Dedifferentiated amniotic fluid mesenchymal stem cell (primary cell): ENCODE measurements at regions not wholly inside any gene's neighbourhood (a gene's known extent, or its start where the extent isn't known, plus 50 kb on each side); places are given as distances from the start of the nearest gene placed in this dataset.
"Not testable (repeated sequence)": the region's sequence is repeated elsewhere in the genome, so short reads cannot be mapped to it uniquely, and the experiment has no call there.

ENCODE experiments used
- DNase-seq: peaks from one replicate; pipeline ENCODE4 v3.0.0-alpha.2; 2016; ENCODE audit errors: extremely low spot score

DNA sequence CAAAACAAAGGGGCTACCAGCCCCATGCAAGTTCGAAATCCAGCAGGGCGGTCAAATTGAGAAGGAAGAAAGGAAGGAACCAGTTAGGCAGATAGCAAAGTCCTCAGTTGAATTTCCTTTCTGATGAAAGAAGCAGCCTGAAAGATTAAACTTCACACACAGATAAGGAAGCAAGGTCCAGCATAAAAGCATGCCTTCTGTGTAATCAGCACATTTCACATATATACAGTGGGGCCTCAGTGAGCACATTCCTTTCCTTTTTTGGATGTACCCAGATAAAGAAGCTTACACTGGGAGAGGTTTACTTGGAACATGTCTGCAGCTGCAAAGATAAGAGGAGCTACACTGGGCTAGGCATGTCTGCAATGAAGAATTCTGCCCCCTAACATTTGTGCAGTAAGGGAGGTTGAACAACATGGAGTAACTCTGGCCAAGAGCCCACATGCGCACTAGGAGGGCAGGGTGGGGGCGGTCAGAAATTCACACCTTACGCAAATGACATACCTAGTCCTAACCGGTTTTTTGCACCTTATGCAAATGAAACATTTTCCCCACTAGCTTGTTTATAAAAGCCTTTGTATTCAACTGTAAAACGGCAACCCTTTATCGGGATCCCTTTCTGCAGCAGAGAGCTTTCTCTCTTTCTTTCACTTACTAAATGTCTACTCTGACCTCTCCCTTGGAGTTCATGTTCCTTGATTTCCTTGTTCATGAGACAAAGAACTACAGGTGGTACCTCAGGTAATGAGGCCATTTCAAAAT, 149.7 kb upstream of the FBXL17 start:
- DNase-seq, result no peak

GRCh38 chr5:108530706-108531105, 148.8 kb upstream of the FBXL17 start:
- no peak for DNase-seq

- DNase-seq, result no peak
Observed at GRCh38 chr5:108529381-108529780, 147.5 kb upstream of the FBXL17 start.

- DNase-seq, result no peak
Observed at GRCh38 chr5:108528655-108529054, 146.8 kb upstream of the FBXL17 start.

DNA sequence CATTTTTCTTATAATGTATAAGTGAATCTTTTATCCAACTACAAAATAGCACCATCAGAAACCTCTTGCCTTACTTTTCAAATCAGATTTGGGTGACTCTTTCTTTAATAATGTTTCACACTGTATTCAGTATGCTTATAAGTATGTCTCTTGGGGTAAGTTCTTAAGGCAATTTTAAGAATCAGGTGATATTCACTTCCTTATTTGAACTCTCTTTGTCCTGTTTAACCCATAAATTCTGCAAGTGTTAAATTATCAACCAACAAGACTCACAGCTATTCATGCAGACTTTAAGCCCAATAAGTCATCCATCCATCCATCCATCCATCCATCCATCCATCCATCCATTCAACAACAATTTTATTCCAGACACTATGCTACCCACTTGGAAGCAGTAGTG, 142.7 kb upstream of the FBXL17 start:
- no peak for DNase-seq

GRCh38 chr5:108523360-108523759, 141.5 kb upstream of the FBXL17 start:
- DNase-seq, result no peak

DNA sequence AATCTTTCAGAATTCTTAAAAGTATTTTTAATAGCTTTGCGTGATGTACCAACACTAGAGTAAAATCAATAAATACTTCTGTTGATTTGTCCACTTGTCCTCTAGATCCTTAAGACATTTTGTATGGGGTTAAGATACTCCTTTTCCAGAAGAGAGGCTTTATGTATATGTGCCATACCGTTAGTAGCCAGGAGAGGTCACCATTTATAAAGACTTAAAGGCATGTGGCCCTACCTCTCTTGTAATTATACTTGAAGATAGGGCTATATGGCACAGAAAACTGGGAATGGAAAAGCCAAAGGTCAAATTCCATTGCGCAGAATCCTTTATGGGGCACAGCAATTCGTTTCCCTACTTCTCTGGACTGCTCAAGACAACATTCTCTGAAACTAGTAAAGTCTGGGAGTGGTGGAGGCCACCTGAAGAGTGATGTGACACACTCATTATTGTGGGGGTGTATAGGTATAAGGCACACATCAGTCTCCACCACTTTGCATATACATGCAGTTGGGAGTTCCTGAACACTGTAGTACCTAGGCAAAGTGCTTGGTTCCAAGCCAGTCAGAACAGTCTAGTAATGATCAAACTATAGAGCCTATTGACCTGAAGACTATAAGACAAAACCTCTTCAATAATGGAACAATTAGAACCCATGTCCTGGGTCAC, 140.1 kb upstream of the FBXL17 start:
- peak; percentile 56 for DNase-seq

DNA sequence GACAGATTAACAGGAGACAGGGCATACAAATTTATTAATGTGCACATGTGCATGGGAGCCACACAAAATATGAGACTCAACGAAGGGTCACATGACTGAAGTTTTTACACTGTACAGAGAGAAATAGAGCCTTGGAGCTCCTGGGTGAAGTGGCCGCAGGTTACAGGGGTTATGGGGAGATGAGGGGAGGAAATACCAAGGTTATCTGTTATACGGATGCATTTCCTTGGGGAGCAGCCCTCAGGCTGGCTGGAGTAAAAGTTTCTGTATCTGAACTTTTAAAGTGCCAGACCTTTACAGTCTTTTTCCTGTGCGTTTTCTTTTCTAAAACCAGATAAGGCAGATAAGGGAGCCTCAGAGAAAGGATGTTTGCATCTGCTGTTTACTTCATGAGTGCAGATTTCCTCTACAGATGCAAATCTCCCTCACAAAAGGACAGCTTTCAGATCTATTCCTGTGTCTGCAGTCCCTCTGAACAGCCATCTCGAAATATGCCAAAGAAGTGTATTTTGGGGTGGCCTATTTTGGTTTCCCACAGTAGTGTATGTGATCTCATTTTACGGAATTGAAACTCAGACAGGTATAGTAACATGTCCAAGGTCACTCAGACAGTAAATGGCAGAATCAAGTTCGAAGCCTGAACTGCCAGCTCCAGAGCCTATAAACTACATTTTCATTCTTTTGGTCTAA, 139.3 kb upstream of the FBXL17 start:
- no peak for DNase-seq

- DNase-seq, result no peak
Observed at GRCh38 chr5:108516785-108517184, 134.9 kb upstream of the FBXL17 start.

DNA sequence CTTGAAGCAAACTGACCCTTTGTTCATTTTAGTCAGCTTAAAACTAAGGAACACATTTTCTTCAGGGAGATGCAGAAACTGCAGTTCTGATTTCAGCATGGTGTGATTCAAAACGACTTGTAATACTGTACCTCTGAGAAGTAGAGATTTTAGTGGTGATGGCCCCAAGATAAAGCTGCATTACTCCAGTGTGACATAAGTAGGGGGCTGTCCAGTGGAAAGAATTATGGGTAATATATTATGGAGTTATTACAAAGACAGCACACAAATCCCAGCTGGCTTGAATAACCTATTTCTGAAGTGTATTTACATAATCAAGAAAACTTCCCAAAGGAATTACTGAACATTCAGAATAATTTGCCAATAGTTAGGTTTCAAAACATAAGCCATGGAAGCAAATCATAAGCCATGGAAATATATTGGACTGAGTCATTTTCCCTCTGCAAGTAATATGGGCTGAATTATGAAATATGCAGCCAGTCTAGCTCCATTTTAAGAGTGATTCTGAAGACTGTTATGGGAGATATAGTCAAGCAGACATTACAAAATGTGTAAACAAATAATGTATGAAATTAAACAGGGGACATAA, 133.7 kb upstream of the FBXL17 start:
- DNase-seq, result no peak

GRCh38 chr5:108508979-108509378, 127.1 kb upstream of the FBXL17 start:
- no peak for DNase-seq

DNA sequence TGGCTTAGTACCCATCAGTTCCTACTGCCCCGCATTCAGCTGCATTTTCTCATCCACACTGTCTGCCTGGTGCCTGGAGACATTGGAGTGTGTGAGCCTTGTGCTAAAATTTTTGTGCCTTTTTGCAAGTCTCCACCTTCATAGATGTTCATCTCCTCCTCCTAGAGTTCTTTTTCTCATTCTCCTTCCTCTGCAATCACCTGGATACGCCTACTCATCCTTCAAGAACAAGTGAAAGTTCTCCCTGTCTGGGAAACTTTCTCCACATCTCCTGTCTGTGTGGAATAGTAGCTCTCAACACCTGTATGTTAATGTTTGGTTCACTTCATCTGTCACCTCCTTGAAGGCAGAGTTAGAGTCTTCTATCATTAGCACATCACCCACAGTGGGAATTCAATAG, 125.7 kb upstream of the FBXL17 start:
- no peak for DNase-seq

DNA sequence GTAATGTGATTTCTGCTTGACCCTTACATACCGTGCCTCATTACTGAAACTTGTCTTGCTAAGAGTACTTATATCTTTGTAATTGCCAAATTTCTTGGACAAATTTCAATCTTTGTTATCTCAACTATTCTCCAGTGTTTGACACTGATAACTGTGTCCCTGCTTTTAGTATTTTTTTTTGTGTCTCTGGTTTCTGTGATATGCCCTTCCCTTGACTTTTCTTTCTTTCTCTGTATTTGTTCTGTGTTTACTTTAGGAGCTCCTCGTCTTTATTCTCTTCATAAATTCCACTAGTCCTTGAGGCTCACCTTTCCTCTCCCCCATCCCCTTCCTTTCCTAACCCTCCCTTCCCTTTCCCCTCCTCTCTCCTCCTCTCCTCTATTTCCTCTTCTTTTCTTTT, 123.7 kb upstream of the FBXL17 start:
- DNase-seq, result no peak

DNA sequence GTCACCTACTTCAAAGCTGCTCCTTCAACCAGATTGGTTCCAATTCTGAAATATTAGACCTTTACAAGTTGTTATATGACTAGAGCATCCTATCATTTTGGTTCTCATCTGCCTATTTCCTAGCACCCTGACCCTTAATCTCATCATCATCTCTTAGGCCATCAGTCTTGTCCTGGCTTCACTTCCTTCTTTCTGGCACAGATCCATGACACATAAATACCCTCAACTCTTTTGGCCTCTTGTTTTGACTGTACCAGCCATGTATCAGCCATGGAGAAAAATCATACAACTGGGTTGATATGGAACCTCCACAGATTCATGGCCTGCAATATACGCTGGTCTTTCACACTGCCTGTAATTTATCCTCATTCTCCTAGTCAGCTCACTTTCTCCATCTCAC, 123.1 kb upstream of the FBXL17 start:
- no peak for DNase-seq

DNA sequence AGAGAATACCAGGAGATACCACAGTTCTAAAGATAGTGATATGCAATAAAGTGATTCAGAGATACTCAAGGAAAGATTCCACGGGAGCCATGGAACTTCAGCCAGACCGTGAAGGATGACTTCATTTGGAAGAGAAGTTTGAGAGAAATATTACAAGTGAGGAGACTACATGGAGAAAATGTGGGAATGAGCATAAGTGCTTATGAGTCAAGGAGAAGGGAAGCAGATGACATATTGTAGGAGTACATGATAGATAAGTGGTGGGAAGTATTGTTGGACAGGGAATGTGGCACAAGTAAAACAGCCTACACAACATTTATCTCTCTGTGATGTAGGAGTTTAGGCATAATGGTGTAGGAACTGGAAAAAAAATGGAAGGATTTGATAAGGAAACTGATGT, 122.1 kb upstream of the FBXL17 start:
- no peak for DNase-seq

GRCh38 chr5:108495615-108496014, 113.7 kb upstream of the FBXL17 start:
- not testable (repeated sequence) for DNase-seq

GRCh38 chr5:108487951-108488350, 106.1 kb upstream of the FBXL17 start:
- DNase-seq, result no peak

DNA sequence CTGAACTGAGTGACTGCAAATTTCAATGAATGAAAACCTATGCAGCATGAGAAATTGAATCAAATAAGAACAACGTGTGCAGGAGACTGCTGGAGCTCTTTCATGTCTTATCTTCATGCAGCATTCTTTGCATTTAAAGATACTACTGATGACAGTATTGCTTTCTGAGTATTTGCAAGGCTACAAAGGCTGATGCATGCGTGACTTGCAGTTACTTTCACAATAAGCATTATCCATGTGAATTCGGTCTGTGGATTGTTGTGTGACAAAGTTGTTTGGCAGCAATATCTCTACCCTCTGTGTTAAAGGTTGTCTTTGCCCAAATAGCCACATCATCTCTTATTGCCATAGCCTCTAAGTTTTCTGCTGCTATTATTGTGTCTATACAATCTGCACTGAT, 102.1 kb upstream of the FBXL17 start:
- no peak for DNase-seq

GRCh38 chr5:108481355-108481931, 99.5 kb upstream of the FBXL17 start:
- DNase-seq, result peak; percentile 27

- no peak for DNase-seq
Observed at GRCh38 chr5:108472237-108472636, 90.3 kb upstream of the FBXL17 start.

- no peak for DNase-seq
Observed at GRCh38 chr5:108467563-108467962, 85.7 kb upstream of the FBXL17 start.
